SK-N-SH treated with all-trans-retinoic acid at 6 μM for 48 hours (cell line): ENCODE measurements at regions not wholly inside any gene's neighbourhood (a gene's known extent, or its start where the extent isn't known, plus 50 kb on each side); places are given as distances from the start of the nearest gene placed in this dataset.
"Not testable (repeated sequence)": the region's sequence is repeated elsewhere in the genome, so short reads cannot be mapped to it uniquely, and the experiment has no call there.

ENCODE experiments used
- ATAC-seq: fragments of 200-7000 bp; cut with Tn5 transposase; 3 replicates; pipeline ENCODE4 v1.9.1; 2020; ENCODE audit warnings: mild to moderate bottlenecking, moderate library complexity
- ARNTL ChIP-seq: fragments of 450-650 bp; formaldehyde crosslinking; IDR thresholded peaks from 2 replicates; pipeline ENCODE4 v1.5.0; 2020; ENCODE audit warnings: low read depth, mild to moderate bottlenecking, moderate library complexity, borderline replicate concordance
- CREB5 ChIP-seq: fragments of 250-450 bp; sonication (Bioruptor Pico); IDR thresholded peaks from 2 replicates; pipeline ENCODE4 v1.5.1; 2020; ENCODE audit warnings: low read depth, mild to moderate bottlenecking, moderate library complexity
- CSDC2 ChIP-seq: fragments of 250-450 bp; sonication (Bioruptor Pico); IDR thresholded peaks from 2 replicates; pipeline ENCODE4 v1.5.0; 2020; ENCODE audit warnings: mild to moderate bottlenecking, moderate library complexity
- CSRNP3 ChIP-seq: fragments of 250-450 bp; sonication (Bioruptor Pico); IDR thresholded peaks from 2 replicates; pipeline ENCODE4 v1.5.1; 2021; ENCODE audit warnings: mild to moderate bottlenecking, moderate library complexity
- GLIS3 ChIP-seq: fragments of 250-450 bp; sonication (Bioruptor Pico); IDR thresholded peaks from 2 replicates; pipeline ENCODE4 v1.5.0; 2020; ENCODE audit warnings: mild to moderate bottlenecking, moderate library complexity
- ISL1 ChIP-seq: fragments of 250-450 bp; sonication (Bioruptor Pico); IDR thresholded peaks from 2 replicates; pipeline ENCODE4 v2.1.2; 2022; ENCODE audit warnings: mild to moderate bottlenecking, moderate library complexity
- OSR1 ChIP-seq: fragments of 250-450 bp; sonication (Bioruptor Pico); IDR thresholded peaks from 2 replicates; pipeline ENCODE4 v1.8.0; 2022; ENCODE audit warnings: moderate library complexity, mild to moderate bottlenecking, inconsistent platforms
- POU6F1 ChIP-seq: fragments of 250-450 bp; sonication (Bioruptor Pico); IDR thresholded peaks from 2 replicates; pipeline ENCODE4 v1.8.0; 2021; ENCODE audit warnings: low read depth, mild to moderate bottlenecking, moderate library complexity, borderline replicate concordance
- PPARA ChIP-seq: fragments of 250-450 bp; sonication (Bioruptor Pico); IDR thresholded peaks from 2 replicates; pipeline ENCODE4 v1.5.0; 2020; ENCODE audit warnings: mild to moderate bottlenecking, borderline replicate concordance
- RARB ChIP-seq: fragments of 250-450 bp; sonication (Bioruptor Pico); IDR thresholded peaks from 2 replicates; pipeline ENCODE4 v1.8.0; 2021; ENCODE audit warnings: mild to moderate bottlenecking, moderate library complexity
- TCF4 ChIP-seq: fragments of 250-450 bp; sonication (Bioruptor Pico); IDR thresholded peaks from 2 replicates; pipeline ENCODE4 v1.8.0; 2021; ENCODE audit warnings: mild to moderate bottlenecking, moderate library complexity, borderline replicate concordance
- TOX ChIP-seq: fragments of 250-450 bp; sonication (Bioruptor Pico); IDR thresholded peaks from 2 replicates; pipeline ENCODE4 v1.8.0; 2021; ENCODE audit warnings: mild to moderate bottlenecking, moderate library complexity, borderline replicate concordance
- TSHZ2 ChIP-seq: fragments of 250-450 bp; sonication (Bioruptor Pico); IDR thresholded peaks from 2 replicates; pipeline ENCODE4 v1.5.0; 2020; ENCODE audit warnings: mild to moderate bottlenecking, moderate library complexity
- ZC3H10 ChIP-seq: fragments of 250-450 bp; sonication (Bioruptor Pico); IDR thresholded peaks from 2 replicates; pipeline ENCODE4 v1.5.1; 2021; ENCODE audit warnings: mild to moderate bottlenecking, moderate library complexity
- ZFP3 ChIP-seq: fragments of 250-450 bp; sonication (Bioruptor Pico); IDR thresholded peaks from 2 replicates; pipeline ENCODE4 v1.5.0; 2020; ENCODE audit warnings: mild to moderate bottlenecking, moderate library complexity
- ZFP30 ChIP-seq: fragments of 450-650 bp; formaldehyde crosslinking; IDR thresholded peaks from 2 replicates; pipeline ENCODE4 v1.5.0; 2022; ENCODE audit warnings: mild to moderate bottlenecking, moderate library complexity
- ZNF565 ChIP-seq: fragments of 450-650 bp; formaldehyde crosslinking; conservative IDR thresholded peaks from 2 replicates; pipeline ENCODE4 v1.5.0; 2020; ENCODE audit warnings: low read depth, mild to moderate bottlenecking, moderate library complexity
- ZNF70 ChIP-seq: fragments of 450-650 bp; formaldehyde crosslinking; IDR thresholded peaks from 2 replicates; pipeline ENCODE4 v1.5.0; 2020; ENCODE audit warnings: mild to moderate bottlenecking, moderate library complexity
- ZNF8 ChIP-seq: fragments of 450-650 bp; formaldehyde crosslinking; IDR thresholded peaks from 2 replicates; pipeline ENCODE4 v1.5.0; 2020; ENCODE audit warnings: mild to moderate bottlenecking, moderate library complexity

GRCh38 chr7:39869888-39870522 is 80.1 kb upstream of the CDK13 start:
- ATAC-seq = not testable (repeated sequence)

- not testable (repeated sequence) for ATAC-seq
Measured at GRCh38 chr7:39871610-39872009, 78.4 kb upstream of the CDK13 start.

- TF ChIP-seq RARB (CRISPR knock-in tag) = no peak
- TF ChIP-seq TOX (CRISPR knock-in tag) = no peak
- TF ChIP-seq CREB5 (CRISPR knock-in tag) = no peak
- no peak for TF ChIP-seq ZFP3
- TF ChIP-seq ZNF70 = no peak
- TF ChIP-seq ZFP30 (CRISPR knock-in tag) = no peak
- TF ChIP-seq PPARA (CRISPR knock-in tag) = no peak
- no peak for TF ChIP-seq OSR1 (CRISPR knock-in tag)
- TF ChIP-seq ARNTL (CRISPR knock-in tag) = no peak
- TF ChIP-seq TCF4 = no peak
- no peak for TF ChIP-seq TSHZ2
- TF ChIP-seq ZNF565 = no peak
- no peak for TF ChIP-seq CSDC2 (CRISPR knock-in tag)
- no peak for TF ChIP-seq CSRNP3 (CRISPR knock-in tag)
- no peak for TF ChIP-seq ZC3H10
Measured at GRCh38 chr7:39880556-39880955, 69.5 kb upstream of the CDK13 start.

GRCh38 chr7:39882148-39882784 is 67.8 kb upstream of the CDK13 start:
- no peak for ATAC-seq
- TF ChIP-seq ZNF565 (no peak), ISL1 (CRISPR knock-in tag) (no peak), RARB (CRISPR knock-in tag) (no peak), CSDC2 (CRISPR knock-in tag) (no peak), PPARA (CRISPR knock-in tag) (no peak), GLIS3 (CRISPR knock-in tag) (no peak), POU6F1 (CRISPR knock-in tag) (no peak), CSRNP3 (CRISPR knock-in tag) (no peak), TCF4 (no peak), ARNTL (CRISPR knock-in tag) (no peak), ZC3H10 (no peak), CREB5 (CRISPR knock-in tag) (no peak), ZFP30 (CRISPR knock-in tag) (no peak), OSR1 (CRISPR knock-in tag) (no peak), ZNF8 (CRISPR knock-in tag) (no peak)
- TF ChIP-seq, all 23 proteins: peak for 0

More at GRCh38 chr7:39880556-39880955, 69.5 kb upstream of the CDK13 start:
- no peak for ATAC-seq
